PC-9 (cell line): ENCODE measurements at regions not wholly inside any gene's neighbourhood (a gene's known extent, or its start where the extent isn't known, plus 50 kb on each side); places are given as distances from the start of the nearest gene placed in this dataset.
"Not testable (repeated sequence)": the region's sequence is repeated elsewhere in the genome, so short reads cannot be mapped to it uniquely, and the experiment has no call there.

ENCODE experiments used
- EZH2 ChIP-seq: fragments of 200-600 bp; sonication (generic); IDR thresholded peaks from 2 replicates; pipeline ENCODE4 v1.8.0; 2017; ENCODE audit warnings: antibody characterized with exemption, low read depth
- TF ChIP-seq, protein P1 (sequence below): fragments of 200-600 bp; sonication (generic); conservative IDR thresholded peaks from 2 replicates; pipeline ENCODE4 v1.6.1; 2017; ENCODE audit warnings: mixed run types, antibody characterized with exemption, mild to moderate bottlenecking, moderate library complexity

DNA sequence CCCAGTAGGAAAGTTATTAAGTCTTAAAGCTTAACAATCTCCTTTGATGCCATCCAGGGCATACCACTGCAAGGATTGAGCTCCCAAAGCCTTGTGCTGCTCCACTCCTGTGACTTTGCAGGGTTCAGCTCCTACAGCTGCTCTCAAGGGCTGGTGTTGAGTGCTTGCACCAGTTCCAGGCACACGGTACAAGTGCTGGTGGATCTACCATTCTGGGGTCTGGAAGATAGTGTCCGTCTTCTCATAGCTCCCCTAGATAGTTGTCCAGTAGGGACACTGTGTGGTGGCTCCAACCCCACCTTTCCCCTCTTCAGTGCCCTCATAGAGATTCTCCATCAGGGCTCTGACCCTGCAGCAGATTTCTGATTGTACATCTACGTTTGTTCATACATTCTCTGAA lies 617.8 kb upstream of the TPTE start:
- TF ChIP-seq EZH2 = not testable (repeated sequence)
- TF ChIP-seq, protein P1, sequence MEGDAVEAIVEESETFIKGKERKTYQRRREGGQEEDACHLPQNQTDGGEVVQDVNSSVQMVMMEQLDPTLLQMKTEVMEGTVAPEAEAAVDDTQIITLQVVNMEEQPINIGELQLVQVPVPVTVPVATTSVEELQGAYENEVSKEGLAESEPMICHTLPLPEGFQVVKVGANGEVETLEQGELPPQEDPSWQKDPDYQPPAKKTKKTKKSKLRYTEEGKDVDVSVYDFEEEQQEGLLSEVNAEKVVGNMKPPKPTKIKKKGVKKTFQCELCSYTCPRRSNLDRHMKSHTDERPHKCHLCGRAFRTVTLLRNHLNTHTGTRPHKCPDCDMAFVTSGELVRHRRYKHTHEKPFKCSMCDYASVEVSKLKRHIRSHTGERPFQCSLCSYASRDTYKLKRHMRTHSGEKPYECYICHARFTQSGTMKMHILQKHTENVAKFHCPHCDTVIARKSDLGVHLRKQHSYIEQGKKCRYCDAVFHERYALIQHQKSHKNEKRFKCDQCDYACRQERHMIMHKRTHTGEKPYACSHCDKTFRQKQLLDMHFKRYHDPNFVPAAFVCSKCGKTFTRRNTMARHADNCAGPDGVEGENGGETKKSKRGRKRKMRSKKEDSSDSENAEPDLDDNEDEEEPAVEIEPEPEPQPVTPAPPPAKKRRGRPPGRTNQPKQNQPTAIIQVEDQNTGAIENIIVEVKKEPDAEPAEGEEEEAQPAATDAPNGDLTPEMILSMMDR = not testable (repeated sequence)
